ENCODE measurements at regions not wholly inside any gene's neighbourhood (a gene's known extent, or its start where the extent isn't known, plus 50 kb on each side); places are given as distances from the start of the nearest gene placed in this dataset.
A peak's percentile ranks its signal among the peaks of the same experiment; 100 is the strongest.

DNA sequence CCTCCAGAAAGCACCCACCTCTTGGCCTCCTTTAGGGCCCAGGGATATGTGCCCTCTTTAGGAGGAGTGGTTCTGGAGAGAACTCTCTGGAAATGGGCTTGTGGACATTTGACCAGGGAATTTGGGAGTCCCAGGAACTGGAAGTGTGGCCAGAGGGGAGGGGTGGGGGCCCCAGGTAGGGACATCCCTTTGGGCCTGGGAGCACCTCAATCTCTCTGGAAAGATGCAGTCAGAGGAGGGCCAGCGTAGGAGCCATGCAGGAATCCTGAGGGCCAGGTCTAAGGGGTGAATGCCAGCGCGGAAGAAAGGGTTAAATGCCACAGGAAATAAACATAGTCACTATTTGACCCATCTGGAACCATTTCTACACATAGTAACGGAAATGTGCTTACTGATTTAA, 50.3 kb upstream of the ITGA11 start:
- 67 to 88% (median 85%) methylated on average over 4 of the region's 4 CpGs for WGBS, 3 donors
- intact Hi-C loops (cut with DNase I), result no loop called here
- Histone ChIP-seq H3K36me3 (ENCODE audit: insufficient read depth in 1 of 2, low read depth in 1 of 2) (no peaks in the 10 kb centered on the region), H3K9me3 (no peaks in the 10 kb centered on the region), H3K4me3 (no peak overlapping the region), H3K27me3 (ENCODE audit: insufficient read depth in 3 of 3, low read length in 2 of 3) (peaks cover 0 to 19% (median 5%) of the 10 kb centered on the region in 3 donors), H3K4me1 (no peaks in the 10 kb centered on the region), H3K27ac (no peak overlapping the region)
- ATAC-seq (no peak), DNase-seq (no peak)
- TF ChIP-seq, protein P1, sequence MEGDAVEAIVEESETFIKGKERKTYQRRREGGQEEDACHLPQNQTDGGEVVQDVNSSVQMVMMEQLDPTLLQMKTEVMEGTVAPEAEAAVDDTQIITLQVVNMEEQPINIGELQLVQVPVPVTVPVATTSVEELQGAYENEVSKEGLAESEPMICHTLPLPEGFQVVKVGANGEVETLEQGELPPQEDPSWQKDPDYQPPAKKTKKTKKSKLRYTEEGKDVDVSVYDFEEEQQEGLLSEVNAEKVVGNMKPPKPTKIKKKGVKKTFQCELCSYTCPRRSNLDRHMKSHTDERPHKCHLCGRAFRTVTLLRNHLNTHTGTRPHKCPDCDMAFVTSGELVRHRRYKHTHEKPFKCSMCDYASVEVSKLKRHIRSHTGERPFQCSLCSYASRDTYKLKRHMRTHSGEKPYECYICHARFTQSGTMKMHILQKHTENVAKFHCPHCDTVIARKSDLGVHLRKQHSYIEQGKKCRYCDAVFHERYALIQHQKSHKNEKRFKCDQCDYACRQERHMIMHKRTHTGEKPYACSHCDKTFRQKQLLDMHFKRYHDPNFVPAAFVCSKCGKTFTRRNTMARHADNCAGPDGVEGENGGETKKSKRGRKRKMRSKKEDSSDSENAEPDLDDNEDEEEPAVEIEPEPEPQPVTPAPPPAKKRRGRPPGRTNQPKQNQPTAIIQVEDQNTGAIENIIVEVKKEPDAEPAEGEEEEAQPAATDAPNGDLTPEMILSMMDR (IDR thresholded peaks at IDR 0.05), result no peak

DNA sequence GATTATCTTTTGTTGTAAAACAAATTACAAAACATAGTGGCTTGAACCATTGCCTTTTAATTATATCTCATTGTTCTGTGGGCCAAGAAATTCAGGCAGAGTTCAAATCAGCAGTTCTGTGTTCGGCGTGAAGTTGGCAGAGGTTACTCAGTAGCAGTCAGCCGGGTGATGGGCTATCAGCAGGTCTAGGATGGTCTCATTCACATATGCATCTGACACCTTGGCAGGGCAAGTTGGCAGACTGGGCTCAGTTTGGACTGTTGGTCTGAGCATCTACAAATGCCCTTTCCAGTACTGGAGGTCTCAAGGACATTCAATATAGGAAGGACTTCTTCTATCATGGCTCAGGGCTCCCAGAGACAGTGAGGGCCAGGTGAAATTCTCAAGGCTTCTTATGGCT, 51.2 kb upstream of the ITGA11 start:
- no peaks in the 10 kb centered on the region for H3K4me1 ChIP-seq
- 49 to 59% (median 52%) methylated on average over 3 of the region's 3 CpGs for WGBS, 3 donors
- no peak overlapping the region for H3K4me3 ChIP-seq
- H3K27ac ChIP-seq, result no peak overlapping the region
- no peaks in the 10 kb centered on the region for H3K9me3 ChIP-seq
- no peaks in the 10 kb centered on the region for H3K36me3 ChIP-seq (ENCODE audit: insufficient read depth in 1 of 2, low read depth in 1 of 2)
- DNase-seq (no peak), ATAC-seq (no peak)
- intact Hi-C loops (cut with DNase I), result no loop called here
- H3K27me3 ChIP-seq (ENCODE audit: insufficient read depth in 3 of 3, low read length in 2 of 3), result peaks cover 0 to 21% (median 7%) of the 10 kb centered on the region in 3 donors
- TF ChIP-seq, protein P1 (IDR thresholded peaks at IDR 0.05), result no peak

DNA sequence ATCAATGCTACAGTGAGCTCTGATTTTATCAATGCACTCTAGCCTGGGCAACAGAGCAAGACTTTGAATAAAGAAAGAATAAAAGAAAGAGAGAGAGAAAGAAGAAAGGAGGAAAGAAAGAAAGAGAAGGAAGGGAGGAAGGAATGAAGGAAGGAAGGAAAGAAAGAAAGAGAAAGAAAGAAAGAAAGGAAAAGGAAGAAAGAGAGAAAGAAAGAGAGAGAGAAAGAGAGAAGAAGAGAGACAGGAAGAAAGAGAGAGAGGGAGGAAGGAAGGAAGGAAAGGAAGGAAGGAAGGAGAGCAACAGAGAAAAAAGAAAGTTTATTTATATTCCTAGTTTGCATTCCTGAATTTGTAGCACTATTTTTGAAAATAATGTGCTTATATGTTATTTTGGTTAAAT, 52.3 kb upstream of the ITGA11 start:
- ATAC-seq (no peak), DNase-seq (no peak)
- Histone ChIP-seq H3K9me3 (no peaks in the 10 kb centered on the region), H3K36me3 (ENCODE audit: insufficient read depth in 1 of 2, low read depth in 1 of 2) (no peaks in the 10 kb centered on the region), H3K27me3 (ENCODE audit: insufficient read depth in 3 of 3, low read length in 2 of 3) (peaks cover 0 to 21% (median 9%) of the 10 kb centered on the region in 3 donors), H3K4me3 (no peak overlapping the region), H3K4me1 (no peaks in the 10 kb centered on the region), H3K27ac (no peak overlapping the region)
- TF ChIP-seq, protein P1 (IDR thresholded peaks at IDR 0.05), result no peak
- intact Hi-C loops (cut with DNase I), result no loop called here

DNA sequence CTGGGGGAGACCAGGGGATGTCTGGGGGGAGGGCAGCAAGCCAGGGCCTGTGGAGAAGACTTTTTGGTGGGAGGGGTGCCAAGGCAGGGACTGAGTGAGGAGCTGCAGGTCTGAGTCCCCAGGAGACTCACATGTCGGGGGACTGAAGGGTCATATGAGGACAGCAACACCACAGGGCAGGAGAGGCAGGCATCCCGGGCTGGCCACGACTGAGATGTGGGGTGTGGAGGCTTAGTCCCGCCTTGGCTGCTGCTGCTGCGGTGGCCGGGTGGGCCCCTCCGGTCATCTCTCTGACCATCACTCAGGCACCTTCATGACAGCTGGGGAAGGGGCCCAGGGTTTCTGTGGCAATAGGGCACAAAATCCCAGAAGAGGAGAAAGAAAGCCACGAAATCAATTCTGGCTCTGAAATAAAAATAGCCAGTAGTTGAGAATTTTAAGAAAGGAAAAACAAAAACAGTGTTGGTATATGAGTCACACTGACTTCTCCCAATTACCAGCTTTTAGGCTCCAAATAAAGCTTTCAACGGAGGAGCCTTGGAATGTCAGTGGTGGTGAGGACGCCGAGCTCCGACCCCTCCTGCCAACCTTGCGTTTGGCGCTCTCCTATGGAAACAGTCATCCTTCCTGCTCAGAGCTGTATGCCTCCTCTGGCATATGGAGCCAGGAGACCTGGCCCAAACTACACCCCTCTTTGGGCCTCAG, 52.9 kb upstream of the ITGA11 start:
- no peaks in the 10 kb centered on the region for H3K36me3 ChIP-seq (ENCODE audit: insufficient read depth in 1 of 2, low read depth in 1 of 2)
- intact Hi-C loops (cut with DNase I), result no loop called here
- H3K4me3 ChIP-seq, result no peak overlapping the region
- H3K27me3 ChIP-seq (ENCODE audit: insufficient read depth in 3 of 3, low read length in 2 of 3), result peaks cover 0 to 27% (median 10%) of the 10 kb centered on the region in 3 donors
- H3K9me3 ChIP-seq, result no peaks in the 10 kb centered on the region
- 34 to 44% (median 37%) methylated on average over 14 of the region's 14 CpGs for WGBS, 3 donors
- ATAC-seq, result peak in 2 of 4 donors; percentile 27 to 48
- H3K27ac ChIP-seq, result no peak overlapping the region
- peak in 1 of 2 donors; percentile 58 for DNase-seq
- TF ChIP-seq, protein P1 (IDR thresholded peaks at IDR 0.05), result no peak
- H3K4me1 ChIP-seq, result no peaks in the 10 kb centered on the region

Measured in psoas muscle (tissue), 7 donors.